Right atrium auricular region (tissue), 2 donors: ENCODE measurements at regions not wholly inside any gene's neighbourhood (a gene's known extent, or its start where the extent isn't known, plus 50 kb on each side); places are given as distances from the start of the nearest gene placed in this dataset.

Source experiments
- DNase-seq: peaks from one replicate; pipeline ENCODE4 v3.0.0-alpha.2; 2019; ENCODE audit warnings: low spot score
- H3K27ac ChIP-seq, 2 donors: fragments of 200-600 bp; sonication (generic); 1 replicate in 1 of 2; 2 replicates in 1 of 2; pipeline ENCODE4 v1.5.1; 2016 to 2019
- H3K27me3 ChIP-seq, 2 donors: fragments of 200-600 bp; sonication (generic); one replicate each; pipeline versions ENCODE4 v1.5.1 to v1.6.0; 2017 to 2019
- H3K36me3 ChIP-seq: fragments of 200-600 bp; sonication (generic); one replicate; pipeline ENCODE4 v1.5.1; 2016
- H3K4me1 ChIP-seq, 2 donors: fragments of 200-600 bp; sonication (generic); one replicate each; pipeline versions ENCODE4 v1.5.1 to v1.6.0; 2017 to 2019
- H3K4me3 ChIP-seq, 2 donors: fragments of 200-600 bp; sonication (generic); 1 replicate in 1 of 2; 2 replicates in 1 of 2; pipeline ENCODE4 v1.5.1; 2017 to 2019; ENCODE audit warnings: mild to moderate bottlenecking in 1 of 2, moderate library complexity in 1 of 2
- H3K9me3 ChIP-seq, 2 donors: fragments of 200-600 bp; sonication (generic); one replicate each; pipeline ENCODE4 v1.5.1; 2019
- TF ChIP-seq, protein P1 (sequence below), 2 donors: fragments of 200-600 bp; sonication (generic); IDR thresholded peaks; one replicate each; pipeline ENCODE4 v1.5.1; 2019; ENCODE audit warnings: antibody characterized with exemption in 2 of 2

DNA sequence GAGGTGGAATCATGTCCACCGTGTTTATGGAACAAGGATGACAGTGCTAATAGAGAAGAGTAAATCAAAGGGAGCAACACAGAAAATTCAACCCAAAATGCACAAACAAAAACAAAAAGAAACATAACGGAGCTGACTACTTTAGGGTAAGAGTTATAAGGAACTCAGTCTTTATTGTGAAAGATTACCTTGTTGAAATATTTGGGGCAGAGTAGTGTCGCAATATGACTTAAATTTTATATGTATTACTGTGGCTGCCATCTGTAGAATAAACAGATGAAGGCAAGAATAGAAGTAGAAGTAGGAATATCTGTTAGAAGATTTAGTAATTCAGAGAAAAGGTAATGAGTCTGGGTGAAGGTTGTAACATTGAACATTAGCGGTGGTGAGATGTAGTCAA lies 913.9 kb downstream of the BRINP3 start:
- Histone ChIP-seq H3K27ac (no peak overlapping the region), H3K4me1 (no peaks in the 10 kb centered on the region), H3K36me3 (no peaks in the 10 kb centered on the region), H3K4me3 (no peak overlapping the region), H3K9me3 (no peaks in the 10 kb centered on the region), H3K27me3 (no peaks in the 10 kb centered on the region)
- TF ChIP-seq, protein P1, sequence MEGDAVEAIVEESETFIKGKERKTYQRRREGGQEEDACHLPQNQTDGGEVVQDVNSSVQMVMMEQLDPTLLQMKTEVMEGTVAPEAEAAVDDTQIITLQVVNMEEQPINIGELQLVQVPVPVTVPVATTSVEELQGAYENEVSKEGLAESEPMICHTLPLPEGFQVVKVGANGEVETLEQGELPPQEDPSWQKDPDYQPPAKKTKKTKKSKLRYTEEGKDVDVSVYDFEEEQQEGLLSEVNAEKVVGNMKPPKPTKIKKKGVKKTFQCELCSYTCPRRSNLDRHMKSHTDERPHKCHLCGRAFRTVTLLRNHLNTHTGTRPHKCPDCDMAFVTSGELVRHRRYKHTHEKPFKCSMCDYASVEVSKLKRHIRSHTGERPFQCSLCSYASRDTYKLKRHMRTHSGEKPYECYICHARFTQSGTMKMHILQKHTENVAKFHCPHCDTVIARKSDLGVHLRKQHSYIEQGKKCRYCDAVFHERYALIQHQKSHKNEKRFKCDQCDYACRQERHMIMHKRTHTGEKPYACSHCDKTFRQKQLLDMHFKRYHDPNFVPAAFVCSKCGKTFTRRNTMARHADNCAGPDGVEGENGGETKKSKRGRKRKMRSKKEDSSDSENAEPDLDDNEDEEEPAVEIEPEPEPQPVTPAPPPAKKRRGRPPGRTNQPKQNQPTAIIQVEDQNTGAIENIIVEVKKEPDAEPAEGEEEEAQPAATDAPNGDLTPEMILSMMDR (IDR thresholded peaks at IDR 0.05), result no peak
- DNase-seq, result no peak

DNA sequence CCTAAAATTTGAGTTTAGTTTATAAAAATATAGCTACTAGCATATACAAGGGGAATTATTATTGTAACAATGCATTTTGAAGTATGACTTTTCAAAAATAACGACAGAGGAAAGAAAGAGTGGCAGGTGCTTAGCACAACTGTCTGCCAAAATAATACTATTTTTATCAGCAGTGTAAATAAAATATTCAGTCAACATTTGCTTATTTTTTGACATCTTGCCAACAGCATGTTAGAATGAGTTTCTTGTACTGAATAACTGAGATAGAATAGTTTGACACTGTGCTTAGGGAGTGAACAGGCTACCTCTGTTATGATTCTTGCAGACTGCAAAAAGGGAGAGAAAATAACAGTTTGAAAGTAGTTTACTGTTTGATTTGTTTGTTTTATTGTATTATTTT lies 909.8 kb downstream of the BRINP3 start:
- H3K4me1 ChIP-seq, result no peaks in the 10 kb centered on the region
- no peaks in the 10 kb centered on the region for H3K27me3 ChIP-seq
- H3K36me3 ChIP-seq, result no peaks in the 10 kb centered on the region
- no peak overlapping the region for H3K4me3 ChIP-seq
- TF ChIP-seq, protein P1 (IDR thresholded peaks at IDR 0.05), result no peak
- no peak for DNase-seq
- no peak overlapping the region for H3K27ac ChIP-seq
- H3K9me3 ChIP-seq, result no peaks in the 10 kb centered on the region

DNA sequence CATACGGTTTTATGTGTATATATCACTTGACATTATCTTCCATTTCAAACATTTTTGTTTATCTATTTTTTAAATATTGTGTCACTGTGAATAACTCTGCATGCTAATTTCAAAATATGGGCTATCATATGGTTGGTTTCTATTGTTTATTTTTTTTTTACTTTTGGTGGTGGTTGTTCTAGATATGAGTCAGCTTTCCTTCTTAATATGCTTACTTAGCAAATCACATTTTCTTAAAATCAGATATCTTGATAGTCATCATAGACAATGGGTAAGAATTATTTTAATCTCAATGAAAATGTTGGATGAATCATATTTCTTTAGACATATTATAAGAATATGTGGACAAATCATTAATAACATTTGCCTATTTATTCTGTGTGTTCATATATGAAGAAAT lies 881.5 kb downstream of the BRINP3 start:
- H3K9me3 ChIP-seq, result no peaks in the 10 kb centered on the region
- H3K36me3 ChIP-seq, result no peaks in the 10 kb centered on the region
- no peak overlapping the region for H3K27ac ChIP-seq
- no peak overlapping the region for H3K4me3 ChIP-seq
- no peaks in the 10 kb centered on the region for H3K4me1 ChIP-seq
- TF ChIP-seq, protein P1 (IDR thresholded peaks at IDR 0.05), result no peak
- no peak for DNase-seq
- no peaks in the 10 kb centered on the region for H3K27me3 ChIP-seq

DNA sequence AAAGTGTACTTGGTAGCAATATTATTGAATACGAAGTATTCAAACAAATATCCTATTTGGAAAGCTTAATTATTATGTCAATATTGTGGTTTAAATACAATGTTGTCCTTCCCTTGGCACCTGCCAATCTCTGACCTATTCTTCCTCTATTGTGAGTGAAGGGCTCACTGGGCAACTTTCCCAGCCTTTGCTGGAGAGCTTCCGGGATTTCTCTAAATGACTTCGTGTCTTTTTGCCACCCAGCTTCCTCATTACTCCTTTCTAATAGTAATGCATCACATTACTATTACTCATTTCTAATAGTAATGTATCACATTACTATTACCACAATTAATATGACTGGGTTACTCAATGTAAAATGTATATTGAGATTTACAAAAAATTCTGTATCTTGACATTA lies 880.6 kb downstream of the BRINP3 start:
- TF ChIP-seq, protein P1 (IDR thresholded peaks at IDR 0.05), result no peak
- Histone ChIP-seq H3K27ac (no peak overlapping the region), H3K9me3 (no peaks in the 10 kb centered on the region), H3K4me3 (no peak overlapping the region), H3K27me3 (no peaks in the 10 kb centered on the region), H3K4me1 (no peaks in the 10 kb centered on the region), H3K36me3 (no peaks in the 10 kb centered on the region)
- DNase-seq, result no peak

DNA sequence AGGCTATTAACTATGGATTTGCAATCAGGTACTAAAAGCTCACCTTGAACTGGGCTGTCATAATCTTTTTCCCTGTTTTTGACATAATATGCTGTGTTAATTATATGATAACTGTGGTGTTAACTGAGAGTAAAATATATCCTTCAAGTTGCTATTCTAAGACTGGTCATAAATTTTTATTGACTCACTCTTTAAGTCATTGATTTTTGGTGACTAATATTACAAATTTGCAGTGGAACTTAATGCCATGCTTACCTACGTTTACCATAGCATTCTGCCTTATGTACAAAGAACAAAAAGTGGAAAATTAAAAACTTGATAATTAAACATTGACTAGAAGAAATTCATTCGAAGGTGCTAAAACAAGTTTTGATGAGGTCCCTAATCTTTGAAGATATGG lies 872.4 kb downstream of the BRINP3 start:
- no peak overlapping the region for H3K4me3 ChIP-seq
- no peak for DNase-seq
- no peaks in the 10 kb centered on the region for H3K36me3 ChIP-seq
- TF ChIP-seq, protein P1 (IDR thresholded peaks at IDR 0.05), result no peak
- no peak overlapping the region for H3K27ac ChIP-seq
- H3K27me3 ChIP-seq, result no peaks in the 10 kb centered on the region
- H3K9me3 ChIP-seq, result no peaks in the 10 kb centered on the region
- H3K4me1 ChIP-seq, result no peaks in the 10 kb centered on the region

DNA sequence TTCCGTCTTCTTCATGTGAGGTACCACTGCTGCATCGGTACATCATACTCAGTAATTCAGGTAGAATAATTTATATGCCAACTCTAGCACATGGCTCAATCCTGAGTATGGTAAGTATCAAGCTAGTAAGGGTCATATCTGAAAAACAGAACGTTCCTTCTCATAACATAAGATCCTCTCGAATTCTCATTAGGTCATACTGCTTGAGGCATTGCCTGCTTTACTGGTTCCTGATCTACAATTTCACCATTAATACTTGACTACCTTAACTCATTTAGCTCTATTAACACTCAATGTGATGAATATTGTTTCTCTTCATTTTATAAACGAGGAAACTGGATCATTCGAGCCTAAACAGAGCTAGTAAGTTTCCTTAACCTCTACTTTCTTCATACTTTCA lies 871.6 kb downstream of the BRINP3 start:
- Histone ChIP-seq H3K4me3 (no peak overlapping the region), H3K36me3 (no peaks in the 10 kb centered on the region), H3K27ac (no peak overlapping the region), H3K9me3 (no peaks in the 10 kb centered on the region), H3K27me3 (no peaks in the 10 kb centered on the region), H3K4me1 (no peaks in the 10 kb centered on the region)
- DNase-seq, result no peak
- TF ChIP-seq, protein P1 (IDR thresholded peaks at IDR 0.05), result no peak
